DMS53 (cell line): ENCODE measurements at regions not wholly inside any gene's neighbourhood (a gene's known extent, or its start where the extent isn't known, plus 50 kb on each side); places are given as distances from the start of the nearest gene placed in this dataset.
"Not testable (repeated sequence)": the region's sequence is repeated elsewhere in the genome, so short reads cannot be mapped to it uniquely, and the experiment has no call there.

Source experiments
- DNase-seq: peaks from one replicate; lab custom pipeline; 2025; lab: John Stamatoyannopoulos, UW

DNA sequence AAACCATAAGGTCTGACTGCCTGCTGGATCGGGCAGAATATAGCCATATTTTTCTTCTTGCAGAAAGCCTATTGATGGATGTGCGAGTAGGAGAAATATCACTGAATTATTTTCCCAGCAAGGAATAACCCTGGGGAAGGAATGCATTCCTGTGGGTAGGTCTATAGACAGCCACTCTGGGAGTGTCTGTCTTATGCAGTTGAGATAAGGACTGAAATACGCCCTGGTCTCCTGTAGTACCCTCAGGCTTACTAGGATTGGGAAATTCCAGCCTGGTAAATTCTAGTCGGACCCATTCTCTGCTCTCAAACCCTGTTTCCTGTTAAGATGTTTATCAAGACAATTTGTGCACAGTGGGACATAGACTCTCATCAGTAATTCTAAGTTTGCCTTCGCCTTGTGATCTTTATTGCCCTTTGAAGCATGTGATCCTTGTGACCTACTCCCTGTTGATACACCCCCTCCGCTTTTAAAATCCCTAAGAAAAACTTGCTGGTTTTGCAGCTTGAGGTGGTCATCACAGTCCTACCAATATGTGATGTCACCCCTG is 506.3 kb downstream of the SOX11 start:
- DNase-seq = not testable (repeated sequence)

DNA sequence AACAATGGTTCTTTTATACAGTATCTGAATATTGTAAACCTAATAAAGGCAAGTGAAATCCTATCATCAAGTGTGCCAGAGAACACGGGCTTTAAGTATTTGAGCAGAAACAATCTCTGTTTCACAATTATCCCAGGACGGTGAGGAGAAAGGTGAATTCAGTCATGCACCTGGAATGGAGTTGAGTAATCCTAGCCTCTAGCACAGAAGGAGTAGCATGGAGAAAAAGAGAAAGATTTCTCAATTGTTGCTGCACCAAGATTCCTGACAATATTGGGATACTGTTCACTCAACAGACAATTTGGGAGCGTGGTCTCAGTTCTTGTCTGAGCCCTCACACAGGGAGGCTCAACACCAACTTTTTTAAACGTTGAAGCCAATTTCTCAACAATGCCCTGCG is 510.6 kb downstream of the SOX11 start:
- DNase-seq = peak; percentile 15

DNA sequence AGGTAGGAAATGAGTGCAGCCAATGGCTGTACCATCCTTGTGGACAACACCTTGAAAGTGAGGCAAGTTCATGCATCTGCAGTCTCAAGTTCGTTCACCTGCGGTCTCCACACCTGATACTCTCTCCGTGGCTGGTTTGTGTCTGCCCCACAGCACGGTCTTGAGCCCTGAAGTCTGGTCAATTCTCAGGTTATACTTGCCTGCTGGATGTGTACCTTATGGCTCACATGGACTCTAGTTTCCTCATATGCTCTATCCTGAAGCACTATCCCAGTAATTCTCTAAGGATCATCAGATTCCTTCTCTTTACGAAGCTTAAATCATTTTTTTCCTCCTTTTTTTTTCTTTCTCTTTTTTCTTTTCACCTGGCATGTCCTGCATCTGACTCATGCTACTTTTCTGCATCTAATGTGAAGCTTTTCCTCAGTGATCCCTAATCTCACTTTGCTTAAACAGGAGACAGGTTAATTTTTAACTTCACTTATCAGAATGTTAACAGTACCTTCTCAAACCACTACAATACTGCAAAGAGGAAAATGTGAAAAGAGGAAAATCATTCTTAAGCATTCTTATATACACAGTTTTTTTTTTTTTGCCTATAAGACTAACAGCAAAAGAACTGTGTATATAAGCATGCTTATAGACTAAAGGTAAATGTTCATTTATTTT is 511.2 kb downstream of the SOX11 start:
- DNase-seq = peak; percentile 61

DNA sequence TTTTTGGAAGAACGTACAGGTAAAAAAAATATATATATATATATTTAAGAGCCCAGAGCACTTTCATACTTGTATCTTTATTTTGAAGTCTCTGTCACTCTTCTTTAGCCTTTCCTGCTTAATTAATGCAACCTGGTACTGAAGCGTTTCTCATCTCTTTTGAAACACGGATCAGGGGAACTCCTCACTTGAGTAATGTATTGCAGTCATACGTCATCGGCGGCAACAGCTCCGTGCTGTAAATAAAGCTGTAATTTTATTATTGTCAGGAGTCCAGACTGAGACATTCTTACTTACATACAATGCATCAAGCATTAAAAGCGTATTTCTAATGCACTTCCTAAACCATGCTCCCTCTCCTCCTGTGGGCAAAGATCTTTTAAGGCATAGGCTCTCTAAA is 514.7 kb downstream of the SOX11 start:
- DNase-seq = no peak

DNA sequence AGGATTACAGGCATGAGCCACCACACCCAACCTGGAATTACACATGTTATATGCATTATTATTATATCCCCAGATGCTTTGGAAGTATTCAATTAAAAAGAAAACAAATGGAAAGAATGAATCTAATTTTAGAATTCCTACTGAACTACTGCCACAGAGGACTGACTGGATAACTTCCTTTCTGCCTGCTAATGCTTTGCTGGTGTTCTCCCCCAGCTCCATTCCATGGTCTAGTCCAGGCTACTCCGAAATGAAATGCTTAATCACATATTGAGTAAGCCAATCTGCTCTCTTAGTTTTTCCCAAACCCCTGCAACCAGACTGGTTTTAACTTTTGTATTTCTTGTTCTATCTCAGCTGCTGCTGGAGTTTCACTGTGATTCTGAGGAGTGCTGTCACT is 519.1 kb downstream of the SOX11 start:
- no peak for DNase-seq

DNA sequence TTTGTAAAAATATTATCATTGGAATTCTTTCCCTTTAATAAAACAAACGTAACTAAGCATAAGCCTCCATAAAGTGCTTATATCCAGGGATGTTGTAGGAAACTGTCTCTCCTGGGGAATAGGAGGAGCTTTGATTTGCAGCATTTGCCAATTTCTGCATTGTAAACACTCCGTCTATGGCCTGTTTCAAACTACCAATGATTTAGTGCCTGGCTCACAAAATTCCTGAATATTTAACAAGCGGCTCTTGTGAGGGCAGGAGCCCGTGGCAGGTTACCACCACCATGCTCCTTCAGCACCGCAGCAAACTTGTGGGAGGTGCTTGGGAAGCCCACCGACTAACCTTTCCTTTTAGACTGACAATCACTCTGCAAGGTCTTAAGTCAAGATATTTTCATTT is 520.3 kb downstream of the SOX11 start:
- no peak for DNase-seq

DNA sequence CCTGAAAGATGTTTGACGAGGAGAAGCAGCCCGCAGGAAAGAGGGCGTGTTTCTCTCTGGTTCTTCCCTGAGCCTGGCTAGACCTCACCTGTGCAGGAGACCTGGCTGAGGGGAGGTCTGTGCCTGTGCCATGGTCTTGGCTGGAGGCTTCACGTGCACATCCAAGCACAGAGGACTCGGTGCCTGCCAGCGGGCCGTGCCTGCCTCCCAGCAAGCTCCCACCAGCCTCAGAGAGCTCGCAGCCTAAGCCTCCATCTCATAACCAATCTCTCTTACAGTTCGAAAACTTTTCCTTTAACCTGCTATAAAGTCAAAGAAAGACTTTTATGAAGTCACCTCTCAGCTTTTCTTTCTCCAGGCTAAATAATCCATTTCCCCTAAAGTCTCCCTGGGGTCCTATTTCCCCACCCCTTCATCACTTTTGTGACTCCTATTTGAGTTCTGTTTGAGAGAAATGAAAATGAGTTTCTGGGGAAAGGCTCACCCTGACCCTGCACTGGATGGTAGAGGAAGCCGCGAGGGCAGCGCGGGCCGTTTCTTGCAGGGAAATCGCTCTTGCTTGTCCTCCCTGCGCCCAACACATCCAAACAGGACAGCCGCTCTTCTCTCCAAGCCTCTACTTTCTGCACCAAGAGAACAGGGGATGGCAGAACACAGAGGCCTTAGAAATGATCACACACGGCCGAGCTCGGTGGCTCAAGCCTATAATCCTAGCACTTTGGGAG is 521.0 kb downstream of the SOX11 start:
- DNase-seq = no peak

DNA sequence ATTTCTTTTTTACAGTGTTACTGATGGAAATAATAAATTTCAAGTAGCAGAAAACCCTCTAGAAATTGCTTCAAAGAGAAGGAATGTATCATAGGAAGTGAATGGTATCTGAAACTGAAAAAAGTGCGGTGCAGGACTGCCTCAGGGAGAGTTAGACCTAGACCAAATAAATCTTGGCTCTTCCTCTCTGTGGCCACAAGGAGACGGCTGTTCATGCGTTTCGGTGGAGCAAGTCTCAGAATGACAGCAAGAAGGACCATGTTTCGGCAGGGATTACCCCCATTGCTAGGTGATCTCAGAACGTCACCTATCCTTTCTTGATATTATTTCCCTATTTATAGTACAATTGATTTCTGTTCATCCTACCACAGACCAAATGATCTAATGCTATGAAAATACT is 522.3 kb downstream of the SOX11 start:
- DNase-seq = no peak

DNA sequence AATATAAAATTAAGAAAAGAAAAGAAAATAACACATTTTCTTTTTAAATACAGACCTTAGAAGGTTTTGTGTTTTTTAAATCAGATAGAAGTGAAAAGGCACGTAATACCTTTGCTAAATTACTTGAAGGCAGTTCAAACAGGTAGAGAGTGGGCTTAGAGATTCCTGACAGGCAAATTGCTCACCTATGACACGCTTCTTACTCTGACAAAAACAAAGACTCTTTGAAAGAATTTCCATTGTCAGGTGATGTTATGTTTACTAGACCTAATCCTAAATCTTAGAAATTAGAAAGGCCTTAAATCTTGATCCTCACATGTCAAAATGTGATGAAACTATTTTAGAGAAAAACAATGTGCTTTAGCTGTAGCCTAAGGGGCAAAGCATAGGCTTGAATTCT is 522.9 kb downstream of the SOX11 start:
- no peak for DNase-seq

DNA sequence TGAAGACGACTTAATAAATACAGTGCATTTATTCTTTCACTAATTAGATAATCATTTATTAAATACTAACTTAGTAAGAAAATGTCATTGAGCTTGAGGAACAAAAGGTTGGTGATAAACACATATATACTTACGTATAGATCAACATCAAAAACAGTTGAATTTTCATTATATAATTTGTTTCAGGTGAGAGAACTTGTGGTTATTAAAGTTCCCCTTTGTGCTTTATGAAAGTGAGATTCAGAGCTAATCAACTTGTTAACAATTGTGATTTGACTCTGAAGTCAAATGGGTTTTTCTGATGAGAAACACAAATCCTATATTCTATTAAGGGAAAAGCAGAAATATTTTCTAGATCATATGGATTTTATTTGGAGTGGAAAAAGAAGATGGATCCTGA is 524.0 kb downstream of the SOX11 start:
- no peak for DNase-seq

DNA sequence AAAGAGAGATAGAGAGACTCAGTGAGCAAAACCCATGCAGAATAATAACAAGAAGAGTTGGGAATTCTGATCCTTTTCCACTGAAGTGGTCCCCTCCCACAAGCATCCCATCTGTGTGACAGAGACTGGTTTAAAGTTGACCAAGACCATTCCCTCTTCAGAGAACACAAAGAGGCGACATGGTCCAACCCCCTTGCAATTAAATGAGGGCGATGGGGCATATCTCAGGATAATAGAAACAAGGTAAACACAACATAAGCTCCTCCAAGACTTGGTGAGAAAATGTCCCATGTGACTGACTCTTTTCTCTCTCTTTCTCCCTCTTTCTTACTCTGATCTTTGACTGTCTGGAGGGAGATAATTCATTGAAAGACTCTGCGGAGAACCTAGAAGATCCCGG is 526.7 kb downstream of the SOX11 start:
- DNase-seq = no peak

DNA sequence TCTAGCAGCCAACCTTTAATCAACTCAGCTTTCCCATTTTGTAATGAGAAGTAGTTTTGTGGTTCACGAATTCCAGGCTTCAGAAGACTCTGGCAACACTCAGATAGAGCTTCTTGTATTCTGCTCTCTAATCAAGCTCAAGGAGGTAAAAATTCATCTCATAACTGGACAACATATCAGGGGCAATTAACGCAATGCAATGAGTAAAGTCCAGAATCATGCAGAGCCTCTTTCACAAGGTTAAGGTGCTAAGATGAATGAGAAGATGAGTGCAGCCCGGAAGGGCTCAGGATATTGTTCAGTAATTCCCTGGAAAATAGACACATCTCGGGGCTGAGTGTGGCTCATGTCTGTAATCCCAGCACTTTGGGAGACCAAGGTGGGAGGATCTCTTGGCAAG is 527.7 kb downstream of the SOX11 start:
- no peak for DNase-seq

DNA sequence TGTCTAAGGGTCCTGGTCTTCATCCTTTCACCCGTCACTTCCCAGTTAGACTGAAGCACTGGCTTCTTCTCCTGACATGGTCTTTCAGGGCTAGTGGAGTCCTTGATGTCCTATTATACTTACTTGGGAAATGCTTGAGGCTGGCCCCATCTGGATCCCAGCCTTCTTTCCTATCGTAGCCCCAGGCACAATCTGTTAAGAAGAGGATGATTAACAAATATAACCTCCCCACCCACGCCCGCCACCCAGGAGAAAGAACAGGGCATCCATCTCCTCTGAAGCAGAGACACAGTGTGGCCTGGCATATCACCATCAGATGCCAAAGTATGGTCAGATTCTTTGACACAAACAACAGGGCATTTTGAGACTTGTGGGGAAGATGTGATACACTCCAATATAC is 530.1 kb downstream of the SOX11 start:
- no peak for DNase-seq

DNA sequence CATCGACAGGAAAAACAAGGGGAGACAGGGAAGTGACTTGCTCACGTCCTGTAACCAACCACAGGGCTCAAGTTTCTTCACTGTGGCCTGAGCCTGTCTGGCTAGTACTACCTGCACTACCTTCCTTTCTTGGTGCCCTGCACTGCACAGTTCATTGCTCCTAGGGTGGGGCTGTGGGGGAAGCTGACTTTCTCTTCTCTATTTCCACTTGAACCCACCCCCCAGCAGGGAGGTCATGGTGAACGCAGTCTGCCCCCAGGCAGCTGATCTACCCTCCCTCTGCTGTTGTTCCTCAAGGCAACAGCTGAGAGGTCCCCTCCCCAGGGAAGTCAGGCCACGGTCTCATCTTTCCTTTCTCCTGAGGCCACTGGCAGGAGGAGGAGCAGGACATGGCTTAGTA is 532.1 kb downstream of the SOX11 start:
- no peak for DNase-seq

DNA sequence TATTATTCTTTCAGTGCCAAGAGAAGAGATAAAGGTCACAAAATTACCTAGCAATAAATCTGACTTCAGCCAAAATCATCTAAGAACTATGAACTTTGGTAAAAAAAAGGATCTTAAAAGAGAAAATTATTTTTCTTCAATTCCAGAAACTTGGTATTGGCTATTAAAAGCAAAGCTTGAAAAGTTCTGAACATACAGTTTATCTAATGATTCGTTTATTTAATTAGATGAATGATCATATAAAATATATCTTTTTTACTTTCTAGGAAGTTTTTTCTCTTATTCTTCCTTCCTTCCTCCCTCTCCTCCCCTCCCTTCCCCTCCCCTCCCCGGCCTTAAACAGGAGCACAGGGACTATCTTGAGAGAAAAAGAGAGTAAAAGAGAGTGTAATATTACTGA is 536.1 kb downstream of the SOX11 start:
- no peak for DNase-seq

DNA sequence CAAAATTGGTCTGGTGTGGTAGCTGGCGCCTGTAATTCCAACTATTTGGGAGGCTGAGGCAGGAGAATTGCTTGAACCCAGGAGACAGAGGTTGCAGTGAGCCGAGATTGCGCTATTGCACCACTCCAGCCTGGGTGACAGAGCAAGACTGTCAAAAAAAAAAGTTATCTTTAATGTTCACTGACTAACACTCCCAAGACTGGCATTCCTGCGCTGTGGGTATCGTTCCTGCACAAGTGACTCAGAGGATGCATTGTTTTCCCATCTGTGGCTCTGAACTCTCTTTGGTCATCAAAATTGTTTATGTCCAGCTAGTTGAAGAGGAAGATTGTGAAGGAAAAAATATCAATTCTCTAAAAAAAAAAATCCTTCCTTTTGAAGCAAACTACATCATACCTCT is 539.0 kb downstream of the SOX11 start:
- no peak for DNase-seq

DNA sequence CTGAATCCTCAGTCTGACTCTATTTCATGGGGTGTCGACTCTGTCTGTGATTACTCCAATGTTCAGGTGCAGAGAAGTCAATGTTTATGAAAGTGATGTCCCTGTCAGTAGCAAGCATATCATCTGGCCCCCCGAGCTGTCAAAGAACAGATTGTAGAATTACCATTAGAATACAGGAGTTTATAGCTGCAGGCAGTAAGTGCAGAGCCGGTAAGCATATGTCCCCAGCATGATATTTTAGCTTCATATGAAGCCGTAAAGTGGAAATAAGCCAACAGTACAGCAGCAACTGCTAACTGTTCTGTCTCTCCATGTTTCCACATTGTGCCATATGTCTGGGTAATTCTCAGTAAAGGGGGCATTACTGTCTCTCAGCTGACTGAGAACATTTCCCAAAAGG is 541.8 kb downstream of the SOX11 start:
- DNase-seq = no peak

DNA sequence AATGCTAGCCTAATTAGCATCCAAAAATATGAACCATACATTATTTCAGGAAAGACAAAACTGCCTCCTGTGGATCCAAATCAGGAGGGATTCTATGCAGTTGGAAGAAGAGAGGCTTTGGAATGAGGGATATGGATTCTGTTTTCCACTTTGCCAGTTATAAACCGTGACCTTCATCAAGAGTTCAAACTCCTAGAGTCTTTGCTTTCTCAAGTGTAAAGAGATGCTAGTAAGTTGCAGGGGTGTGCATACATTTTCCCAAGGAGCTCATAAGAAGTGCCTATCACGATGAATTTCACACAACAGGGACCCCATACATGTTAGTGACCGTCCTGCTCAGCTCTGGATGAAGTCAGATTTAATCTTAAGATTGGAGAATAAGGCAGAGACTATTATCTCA is 542.5 kb downstream of the SOX11 start:
- no peak for DNase-seq

DNA sequence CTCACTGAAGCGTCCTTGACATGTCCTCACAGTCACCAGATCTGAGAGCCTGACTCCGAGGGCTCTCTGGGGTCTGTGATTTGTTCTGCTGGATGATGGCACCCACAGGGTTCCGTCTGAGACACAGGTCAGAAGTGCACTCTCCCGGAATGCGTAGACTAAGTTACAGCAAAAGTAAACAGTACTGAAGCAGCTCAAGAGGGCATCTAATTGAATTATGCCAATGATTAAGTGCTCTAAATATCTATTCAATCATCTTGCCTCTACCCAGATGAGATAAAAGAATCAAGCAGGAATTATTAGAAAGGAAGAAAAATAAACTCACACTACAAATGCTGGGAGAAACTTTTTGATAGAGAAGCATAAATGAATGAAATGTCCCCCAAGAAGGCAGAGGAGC is 544.1 kb downstream of the SOX11 start:
- no peak for DNase-seq

DNA sequence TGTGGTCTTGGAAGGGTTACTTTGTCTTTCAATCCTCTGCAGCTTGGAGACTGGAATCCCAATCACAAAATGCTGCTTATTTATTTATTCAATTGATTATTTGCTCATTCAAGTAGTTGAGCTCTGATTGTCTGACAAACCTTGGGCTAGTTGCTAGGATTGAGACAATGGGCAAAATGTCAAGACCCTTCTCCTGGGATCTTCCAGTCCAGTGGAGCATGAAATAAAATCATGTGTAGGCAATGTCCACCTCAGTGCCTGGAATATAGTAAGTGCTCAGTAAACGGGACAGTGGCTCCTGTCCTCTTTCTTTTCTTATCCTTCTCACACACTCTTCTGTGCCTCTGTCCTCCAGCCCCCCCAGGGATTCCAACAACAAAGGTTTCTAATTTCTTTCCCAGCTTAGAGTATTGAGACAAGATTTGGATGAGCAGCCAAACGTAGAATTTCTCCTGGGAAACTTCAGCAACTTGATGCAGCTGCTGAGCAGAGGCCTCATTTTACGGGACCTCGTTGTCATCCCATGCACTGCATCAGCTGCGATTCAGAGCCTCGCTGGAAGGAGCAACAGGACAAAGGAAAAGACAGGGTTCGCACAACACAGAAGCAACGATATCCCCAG is 545.0 kb downstream of the SOX11 start:
- no peak for DNase-seq

DNA sequence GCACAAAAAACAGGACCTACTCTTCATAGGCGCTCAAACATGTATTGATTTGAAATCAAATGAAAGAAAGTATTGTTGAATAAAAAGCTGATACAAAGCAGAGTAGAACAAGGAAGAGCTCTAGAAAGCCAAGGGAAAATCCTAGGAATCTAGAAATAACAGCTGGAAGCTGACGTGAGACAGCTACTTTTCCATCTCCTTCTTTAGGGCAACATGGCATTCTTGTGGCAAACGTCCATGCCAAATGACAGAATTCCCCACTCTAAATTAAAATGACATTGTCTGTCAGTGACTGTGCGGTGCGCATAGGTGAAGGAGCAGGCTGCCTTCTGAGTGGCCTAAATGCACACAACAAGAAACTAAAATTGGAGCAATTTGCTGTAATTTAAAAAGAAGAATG is 557.4 kb downstream of the SOX11 start:
- no peak for DNase-seq

DNA sequence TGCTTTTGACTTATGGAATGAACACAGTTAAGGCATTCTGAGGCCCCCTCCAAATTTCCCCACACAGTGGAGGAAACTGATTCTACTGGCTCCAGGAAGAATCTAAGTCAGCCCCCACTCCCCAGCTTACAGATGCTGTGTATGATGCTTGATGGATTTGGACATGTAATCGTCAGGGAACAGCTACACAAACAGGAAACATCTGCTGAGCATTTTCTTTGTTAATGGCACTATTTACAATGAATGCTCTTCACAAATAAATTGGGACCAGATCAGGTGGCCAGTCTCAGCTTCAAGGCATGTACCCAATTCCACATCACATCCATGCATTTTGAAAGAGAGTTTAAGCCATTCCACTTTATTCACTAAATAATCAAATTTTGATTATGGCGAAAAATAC is 562.3 kb downstream of the SOX11 start:
- peak; percentile 80 for DNase-seq

DNA sequence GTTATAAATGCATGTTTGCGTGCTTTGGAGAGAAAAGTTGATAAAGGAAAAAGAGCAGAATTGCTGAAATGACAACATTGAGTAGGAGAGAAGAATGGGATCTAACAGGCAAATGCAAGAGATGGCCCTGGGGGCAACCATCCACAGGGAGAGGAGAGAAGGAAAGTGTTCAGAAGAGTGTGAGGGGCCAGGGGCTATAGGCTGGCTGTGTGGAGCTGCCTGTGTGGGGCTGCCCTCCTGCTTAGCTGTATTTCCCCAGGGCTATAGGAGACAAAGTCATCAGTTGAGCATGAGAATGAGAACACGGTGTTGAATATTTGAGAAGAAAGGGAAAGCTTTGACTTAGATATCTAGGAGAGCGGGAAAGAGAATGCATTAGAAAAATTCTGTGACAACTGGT is 572.0 kb downstream of the SOX11 start:
- DNase-seq = no peak
